Brain pericyte (primary cell): ENCODE measurements at regions not wholly inside any gene's neighbourhood (a gene's known extent, or its start where the extent isn't known, plus 50 kb on each side); places are given as distances from the start of the nearest gene placed in this dataset.
A peak's percentile ranks its signal among the peaks of the same experiment; 100 is the strongest.

Source experiments
- DNase-seq: peaks from one replicate; pipeline ENCODE4 v3.0.0-alpha.2; 2012; ENCODE audit warnings: low read depth, low spot score

DNA sequence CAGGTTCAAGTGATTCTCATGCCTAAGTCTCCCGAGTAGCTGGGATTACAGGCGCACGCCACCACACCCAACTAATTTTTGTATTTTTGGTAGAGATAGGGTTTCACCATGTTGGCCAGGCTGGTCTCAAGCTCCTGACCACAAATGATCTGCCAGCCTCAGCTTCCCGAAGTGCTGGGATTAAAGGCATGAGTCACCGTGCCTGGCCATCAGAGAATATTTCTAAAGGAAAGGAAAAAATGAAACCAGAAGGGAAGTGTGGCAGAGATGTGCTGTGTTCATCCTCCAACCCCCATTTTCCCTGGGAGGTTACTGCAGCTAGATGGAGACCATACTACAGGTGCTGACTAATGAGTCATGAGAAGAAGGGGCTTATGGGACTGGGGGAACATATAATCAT, 964.1 kb downstream of the TTLL7 start:
- DNase-seq: no peak

DNA sequence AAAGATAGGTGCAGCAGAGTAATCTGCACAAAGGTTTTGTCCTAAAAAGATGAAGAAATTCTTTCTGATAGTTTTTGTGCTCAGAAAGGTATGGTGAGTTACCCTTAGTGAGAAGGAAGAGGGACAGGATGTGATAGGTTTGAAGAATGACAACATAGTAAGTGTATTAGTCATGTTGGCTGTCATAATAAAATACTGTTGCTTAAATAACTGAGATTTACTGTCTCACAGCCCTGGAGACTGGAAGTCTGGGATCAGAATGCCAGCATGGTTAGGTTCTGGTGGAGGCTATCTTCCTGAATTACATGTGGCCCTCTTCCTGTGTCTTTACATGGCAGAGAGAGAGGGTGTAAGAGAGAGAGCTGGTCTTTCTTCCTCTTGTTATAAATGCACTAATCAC, 965.2 kb downstream of the TTLL7 start:
- DNase-seq: no peak

DNA sequence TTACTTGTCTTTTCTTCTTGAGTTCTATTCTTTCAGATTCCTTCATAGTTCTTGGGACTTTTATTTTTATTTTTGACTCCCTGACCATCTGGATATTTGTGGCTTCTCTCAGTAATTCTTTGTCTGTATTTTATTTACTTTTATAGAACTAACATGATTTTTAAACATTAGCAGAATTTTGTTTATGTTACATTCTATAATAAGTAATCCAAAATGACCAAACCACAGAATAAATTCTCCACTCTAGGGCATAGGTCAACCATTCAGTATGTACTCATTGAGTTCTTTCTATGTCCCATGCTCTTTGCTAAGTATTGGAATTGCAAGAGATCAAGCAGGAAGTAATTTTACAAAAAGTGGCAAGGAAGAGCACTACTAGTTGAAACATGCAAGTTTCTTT, 969.0 kb downstream of the TTLL7 start:
- DNase-seq: peak; percentile 65

DNA sequence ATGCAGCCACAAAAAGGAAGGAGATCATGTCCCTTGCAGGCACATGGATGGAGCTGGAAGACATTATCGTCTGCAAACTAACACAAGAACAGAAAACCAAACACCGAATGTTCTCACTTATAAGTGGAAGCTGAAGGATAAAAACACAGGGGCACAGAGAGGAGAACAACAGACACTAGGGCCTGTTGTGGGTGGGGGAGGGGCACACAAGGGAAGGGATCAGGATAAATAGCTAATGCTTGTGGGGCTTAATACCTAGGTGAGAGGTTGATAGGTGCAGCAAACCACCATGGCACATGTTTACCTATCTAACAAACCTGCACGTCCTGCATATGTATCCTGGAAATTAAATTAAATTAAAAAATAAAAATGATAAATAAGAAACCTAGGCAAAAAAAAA, 969.9 kb downstream of the TTLL7 start:
- no peak for DNase-seq

DNA sequence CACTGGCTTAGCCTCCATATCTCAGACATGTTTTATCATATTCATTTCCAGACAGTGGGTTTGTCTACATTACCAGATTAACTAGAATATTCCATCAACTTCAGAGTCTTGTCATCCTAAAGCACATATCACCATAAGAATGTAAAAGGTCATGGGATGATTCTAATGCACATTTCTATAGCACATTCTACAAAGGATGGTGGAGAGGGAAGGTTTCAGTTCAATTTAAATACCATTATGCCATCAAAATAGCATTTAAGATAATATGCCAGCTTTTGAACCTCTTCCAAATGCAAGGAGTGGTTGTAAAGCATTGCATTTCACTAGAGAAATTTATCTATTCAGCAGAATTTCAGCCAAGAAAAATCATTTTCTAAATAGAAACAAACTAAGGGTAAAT, 970.5 kb downstream of the TTLL7 start:
- DNase-seq: no peak

DNA sequence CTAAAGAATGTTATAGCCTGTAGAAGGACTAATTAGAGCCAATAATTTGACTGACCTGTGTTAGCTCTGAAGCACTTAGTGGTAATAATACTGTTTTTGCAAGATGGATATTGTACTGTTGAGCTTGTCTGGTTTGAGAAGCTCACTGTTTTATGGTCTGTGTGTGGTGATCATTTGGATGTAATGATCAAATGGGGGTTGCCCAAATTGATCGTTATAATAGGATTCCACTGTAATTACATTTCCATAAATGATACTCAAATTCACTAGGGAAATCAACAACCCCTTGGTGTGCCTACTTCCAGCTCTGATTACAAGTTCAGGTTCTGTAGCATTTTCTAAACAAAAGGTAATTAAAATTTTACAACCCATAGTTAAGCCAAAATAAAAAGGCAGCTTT, 971.4 kb downstream of the TTLL7 start:
- no peak for DNase-seq

DNA sequence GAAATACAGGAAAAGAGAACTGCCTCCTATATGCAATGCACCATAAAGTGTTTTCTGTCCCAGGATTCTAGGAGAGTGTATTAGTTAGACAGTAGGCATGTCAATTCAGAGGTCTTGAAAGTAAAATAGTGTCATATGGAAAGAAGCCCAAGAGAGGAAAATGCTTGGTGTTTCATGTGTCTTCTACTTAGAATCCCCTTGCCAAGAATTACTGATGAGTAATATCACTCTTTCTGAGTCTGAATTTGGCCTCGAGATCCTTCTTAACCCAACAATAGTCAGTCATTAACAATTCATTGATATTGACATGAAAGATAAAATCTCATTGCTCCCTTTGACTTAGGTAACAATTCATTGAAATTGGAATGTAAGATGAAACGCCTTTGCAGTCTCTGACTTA, 972.2 kb downstream of the TTLL7 start:
- no peak for DNase-seq

DNA sequence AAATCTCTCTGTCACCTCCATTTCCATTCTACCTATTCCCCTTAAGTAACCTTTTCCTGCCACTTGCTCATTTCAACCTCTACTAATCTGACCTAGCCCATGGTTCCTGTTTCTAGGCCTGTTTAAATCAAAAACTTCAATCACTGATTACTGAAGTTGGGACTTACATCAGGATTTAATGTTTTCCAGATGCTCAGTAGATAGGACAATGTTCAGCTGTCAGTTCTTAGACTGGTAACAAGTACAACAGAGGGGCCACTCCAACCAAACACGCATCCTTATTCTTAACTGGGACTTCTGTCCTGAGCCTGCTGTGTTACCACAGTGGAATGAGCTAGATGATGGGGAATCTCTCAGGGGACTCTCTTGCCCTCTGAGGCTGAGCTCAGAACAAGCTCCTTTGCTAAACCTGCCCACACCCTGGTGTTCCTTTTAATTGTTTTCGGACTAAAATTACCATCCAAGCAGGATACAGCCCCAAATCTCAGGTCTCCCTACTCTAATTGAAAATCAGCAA, 974.6 kb downstream of the TTLL7 start:
- no peak for DNase-seq

DNA sequence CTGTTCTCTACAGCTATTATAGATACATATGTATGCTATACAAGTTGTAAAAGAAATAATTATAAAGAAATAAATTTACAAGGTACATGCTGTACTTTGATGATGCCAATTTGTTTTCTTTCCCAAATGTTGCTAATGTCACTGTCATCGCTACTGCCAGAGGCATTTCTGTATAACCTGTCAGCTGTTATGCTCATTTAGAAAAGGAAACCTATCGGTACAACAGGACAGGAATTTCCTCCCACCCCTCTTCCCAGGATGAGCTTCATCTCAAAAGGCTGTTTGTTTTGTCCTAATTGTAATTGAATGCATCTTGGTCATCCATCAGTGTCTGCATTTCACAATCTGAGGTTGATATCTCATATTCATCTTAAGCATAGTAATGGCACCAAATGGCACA, 975.7 kb downstream of the TTLL7 start:
- DNase-seq: no peak

DNA sequence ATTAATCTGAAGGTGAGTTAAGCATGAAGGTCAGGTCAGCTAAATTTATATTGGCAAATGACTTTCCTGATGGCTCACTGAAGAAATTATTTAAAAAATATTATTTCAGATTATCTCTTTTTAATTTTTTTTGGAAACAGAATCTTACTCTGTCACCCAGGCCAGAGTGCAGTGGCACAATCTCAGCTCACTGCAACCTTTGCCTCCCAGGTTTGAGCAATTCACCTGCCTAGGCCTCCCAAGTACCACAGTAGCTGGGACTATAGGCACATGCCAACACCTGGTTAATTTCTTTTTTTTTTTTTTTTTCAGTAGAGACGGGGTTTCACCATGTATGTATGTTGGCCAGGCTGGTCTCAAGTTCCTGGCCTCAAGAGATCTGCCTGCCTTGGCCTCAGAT, 976.7 kb downstream of the TTLL7 start:
- no peak for DNase-seq

DNA sequence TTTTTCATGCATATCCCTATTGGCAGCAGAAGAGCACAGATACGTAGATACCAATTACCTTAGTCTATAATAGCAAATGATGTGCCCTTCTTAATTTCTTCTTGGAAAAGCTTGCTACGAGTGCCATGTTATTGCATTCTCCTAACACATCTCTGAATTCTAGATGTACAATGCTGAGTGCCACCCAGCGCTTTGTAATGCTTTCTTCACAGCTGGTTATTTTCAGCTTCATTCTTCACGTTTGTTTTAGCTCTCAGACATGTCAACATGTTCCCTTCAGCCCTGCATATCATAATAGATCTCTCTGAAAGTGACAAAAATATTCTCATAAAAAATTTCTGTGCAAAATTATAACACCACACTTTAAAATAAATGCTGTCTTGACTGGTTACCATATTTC, 981.2 kb downstream of the TTLL7 start:
- DNase-seq: no peak

DNA sequence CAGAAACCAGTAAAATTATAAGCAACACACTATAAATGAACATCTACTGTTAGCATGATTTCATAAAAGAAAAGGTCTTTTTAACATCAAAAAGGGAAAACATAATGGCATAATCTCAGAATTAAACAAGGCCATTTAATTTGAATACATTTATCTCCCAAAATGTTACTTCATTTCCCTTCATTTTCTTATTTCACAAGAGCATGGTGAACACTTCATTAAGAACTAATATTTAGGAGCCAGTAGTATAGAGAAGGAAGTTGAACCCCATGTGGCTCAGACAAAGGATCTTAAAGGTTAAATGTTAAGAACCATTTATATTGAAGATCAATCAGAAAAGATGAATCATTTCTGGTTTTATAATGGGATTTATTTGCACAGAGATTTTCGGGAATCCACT, 981.7 kb downstream of the TTLL7 start:
- no peak for DNase-seq

DNA sequence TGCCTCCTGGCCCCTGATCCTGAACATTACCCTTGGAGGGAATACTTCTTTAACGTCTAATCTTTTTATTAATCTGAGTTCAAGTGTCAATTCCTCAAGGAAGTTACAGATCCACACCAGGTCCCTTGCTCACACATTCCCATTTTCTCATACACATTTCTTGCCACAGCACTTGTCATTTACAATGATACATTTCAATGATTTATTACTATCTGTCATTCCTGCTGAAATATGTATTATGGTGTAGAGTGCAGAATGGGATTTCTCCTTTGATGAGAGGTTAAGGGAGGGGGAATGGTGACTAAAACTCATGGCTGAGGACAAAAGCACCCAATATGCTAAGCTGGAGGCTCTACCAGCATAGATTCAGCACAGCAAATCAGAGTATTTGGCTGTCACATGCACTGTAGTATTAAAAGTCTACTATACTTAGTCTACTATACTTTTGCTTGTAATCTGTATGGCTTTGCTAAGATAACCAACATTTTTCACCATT, 982.5 kb downstream of the TTLL7 start:
- DNase-seq: no peak

DNA sequence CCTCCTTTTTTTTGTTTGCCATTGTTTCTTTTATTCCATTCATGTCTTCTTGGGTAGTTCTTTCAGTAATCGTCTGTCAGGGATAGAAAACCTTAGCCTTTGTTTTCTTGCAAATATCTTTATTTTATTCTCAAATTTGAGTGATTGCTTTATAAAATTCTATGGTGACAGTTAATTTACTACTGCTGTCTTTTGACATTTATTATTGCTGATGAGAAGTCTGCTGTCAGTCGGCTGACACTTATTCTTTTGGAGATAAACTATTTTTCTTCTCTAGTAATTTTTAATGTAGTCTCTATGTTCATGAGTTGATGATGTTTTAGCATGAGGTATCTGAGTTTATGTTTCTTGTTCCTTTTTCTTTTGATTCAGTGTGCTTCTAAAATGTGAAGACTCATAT, 983.8 kb downstream of the TTLL7 start:
- no peak for DNase-seq

DNA sequence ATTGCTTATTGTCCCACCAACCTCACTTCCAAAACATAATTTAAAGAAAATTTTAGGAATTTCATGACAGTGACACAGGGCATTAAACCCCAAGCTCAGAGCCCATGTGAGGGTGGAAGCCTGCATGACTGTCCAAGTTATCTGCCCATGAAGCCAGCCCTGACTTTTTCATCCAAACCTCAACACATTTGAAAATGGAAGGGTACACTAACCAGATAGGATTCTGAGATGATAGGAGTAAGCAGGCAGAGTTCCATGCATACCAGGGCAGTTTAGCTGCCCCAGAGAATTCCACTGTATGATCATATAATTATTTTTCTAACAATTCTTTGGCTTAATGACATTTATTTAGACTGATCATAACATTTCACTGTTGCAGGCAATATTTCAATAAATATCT, 986.0 kb downstream of the TTLL7 start:
- DNase-seq: no peak

DNA sequence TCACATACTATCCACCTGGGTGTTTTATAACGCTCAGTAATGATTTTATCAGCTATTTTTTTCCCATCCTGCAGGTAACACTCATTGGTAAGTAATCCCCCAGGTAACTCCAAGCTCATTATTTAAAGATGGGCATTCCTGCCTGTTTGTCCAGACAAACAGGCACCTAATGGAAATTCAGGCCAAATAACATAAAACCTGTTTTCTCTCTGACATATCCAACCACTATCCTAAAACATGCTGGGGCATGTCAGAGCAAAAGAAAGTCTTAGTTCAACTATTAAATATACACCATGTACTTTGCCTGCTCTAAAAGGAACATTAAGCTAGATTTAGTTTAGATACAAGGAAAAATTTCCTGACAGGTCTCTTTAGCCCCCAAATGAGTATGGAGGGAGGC, 987.7 kb downstream of the TTLL7 start:
- DNase-seq: no peak

DNA sequence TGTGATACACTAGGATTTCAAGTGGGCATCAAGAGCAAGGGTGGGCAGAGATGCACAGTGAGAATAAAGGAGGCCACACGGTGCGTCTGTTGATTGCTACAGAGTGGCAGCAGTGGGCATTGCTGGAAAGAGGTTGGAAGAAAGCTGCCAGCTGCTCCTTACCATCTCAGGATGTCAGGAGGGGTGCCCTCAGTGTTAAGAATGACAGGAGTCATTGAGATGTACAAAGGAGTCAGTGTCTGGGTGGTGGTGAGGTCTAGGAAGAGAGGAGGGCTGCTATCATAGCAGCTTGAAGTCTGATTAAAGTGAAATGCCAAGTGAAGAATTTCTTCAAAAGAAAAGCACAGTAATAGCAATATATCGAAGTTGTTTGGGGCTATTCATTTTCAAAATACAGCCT, 992.7 kb downstream of the TTLL7 start:
- no peak for DNase-seq

DNA sequence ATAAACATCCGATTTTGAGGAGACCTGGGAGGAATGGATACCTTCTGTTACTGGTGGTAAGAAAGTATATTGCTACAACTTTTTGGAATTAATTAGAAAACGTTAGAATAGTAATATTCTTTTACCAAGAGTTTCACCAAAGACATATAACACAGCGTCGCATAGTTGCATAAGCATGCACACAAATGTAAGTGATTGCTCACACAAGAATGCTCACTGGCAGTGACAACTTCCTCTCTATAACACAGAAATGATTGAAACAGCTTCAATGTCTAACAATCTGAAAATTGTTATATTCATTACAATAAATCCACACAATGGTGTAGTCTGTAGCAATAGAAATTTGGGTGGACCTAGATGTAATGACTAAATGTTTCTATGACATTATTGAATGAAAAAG, 998.6 kb downstream of the TTLL7 start:
- no peak for DNase-seq

DNA sequence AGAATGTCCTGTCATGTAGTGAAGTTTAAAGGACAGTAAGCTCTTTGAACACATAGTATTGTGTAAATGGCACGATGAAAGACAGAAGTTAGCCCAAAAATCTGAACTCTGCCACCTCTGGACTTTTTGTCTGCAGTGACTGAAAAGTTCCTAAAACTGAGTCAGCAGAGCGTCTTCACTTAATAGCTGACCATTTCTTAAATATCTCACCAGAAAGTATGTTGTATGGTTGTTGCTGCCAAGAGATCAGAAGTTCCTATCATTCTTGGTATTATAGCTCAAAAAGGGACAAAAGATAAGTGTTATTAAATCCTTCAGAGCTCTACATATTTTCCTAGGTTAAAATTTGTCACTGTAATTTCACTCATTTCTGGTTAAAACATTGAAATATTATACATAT, 1003.0 kb downstream of the TTLL7 start:
- DNase-seq: no peak

DNA sequence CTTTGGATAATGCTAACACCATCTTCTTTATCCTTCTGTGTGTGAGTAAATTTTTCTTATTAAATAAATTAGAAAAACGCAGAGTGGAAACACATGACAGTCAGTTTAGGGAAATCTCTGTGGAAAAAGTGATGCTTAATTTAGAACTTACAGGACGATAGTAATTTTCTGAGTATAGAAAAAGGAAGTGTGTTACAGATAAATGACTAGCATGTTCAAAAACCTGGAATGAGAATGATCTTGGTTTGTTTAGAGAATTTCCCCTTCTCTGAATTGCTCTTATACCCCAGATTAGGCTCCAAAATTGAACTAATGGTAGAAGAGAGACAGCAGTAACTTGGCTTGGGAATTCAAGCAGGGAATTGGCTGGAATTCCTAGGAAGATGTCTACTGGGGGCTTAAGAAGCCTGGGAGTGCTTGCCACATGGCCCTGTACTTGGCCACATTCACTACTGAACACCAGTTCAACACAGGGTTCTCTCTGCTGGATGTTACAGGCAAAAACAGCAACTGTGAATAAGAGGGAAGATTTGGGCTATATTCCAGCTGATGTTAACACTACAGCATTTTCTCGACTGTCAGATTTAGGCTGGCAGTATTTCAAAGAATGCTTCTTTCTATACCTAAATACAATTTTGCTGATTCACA, 1004.2 kb downstream of the TTLL7 start:
- DNase-seq: no peak

DNA sequence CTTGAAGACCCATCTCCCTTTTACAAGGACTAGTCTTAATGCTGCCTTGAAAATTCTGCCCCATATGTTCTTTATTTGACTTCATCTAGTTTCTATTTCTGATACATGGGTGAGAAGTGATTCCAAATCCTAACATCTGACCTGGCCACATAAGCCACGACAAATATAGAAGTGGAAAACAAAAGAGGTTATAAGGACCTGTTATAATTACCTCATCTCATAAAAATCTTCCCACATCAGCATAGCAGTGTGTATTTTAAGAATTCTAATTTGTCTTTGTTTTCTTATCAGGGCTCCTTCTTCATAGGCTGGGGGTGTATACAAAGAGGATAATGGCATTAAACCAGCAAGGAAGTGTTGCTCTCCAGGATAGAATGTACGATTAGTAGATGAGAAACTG, 1007.4 kb downstream of the TTLL7 start:
- no peak for DNase-seq

DNA sequence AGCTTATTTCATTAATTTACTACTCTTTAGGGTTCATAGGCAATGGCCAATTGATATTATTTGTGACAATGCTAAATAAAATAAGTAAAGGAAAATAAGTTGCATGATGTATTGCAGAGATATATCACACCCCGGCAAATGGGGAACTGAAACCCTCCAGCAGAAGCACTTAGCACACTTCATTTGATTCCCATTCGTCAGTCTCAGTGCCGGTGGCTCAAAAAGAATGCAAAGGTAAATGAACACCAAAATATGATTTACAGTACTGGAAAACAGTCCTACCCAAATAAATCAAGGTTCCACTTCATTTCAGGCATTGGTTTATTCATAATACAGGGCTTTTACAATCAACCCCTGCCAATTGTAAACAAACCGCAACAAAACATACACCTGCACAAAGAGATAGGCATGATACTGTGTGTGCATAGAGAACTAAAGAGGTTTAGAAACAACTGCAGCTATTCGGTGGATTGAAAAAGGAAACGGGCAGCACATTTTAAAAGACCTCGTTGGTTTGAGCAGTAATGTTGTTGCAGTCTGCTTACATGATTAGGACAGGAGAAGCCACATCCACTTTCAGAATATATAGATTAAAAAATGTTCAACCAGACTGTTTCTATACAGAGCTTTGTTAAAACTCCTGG, 1019.2 kb downstream of the TTLL7 start:
- no peak for DNase-seq

DNA sequence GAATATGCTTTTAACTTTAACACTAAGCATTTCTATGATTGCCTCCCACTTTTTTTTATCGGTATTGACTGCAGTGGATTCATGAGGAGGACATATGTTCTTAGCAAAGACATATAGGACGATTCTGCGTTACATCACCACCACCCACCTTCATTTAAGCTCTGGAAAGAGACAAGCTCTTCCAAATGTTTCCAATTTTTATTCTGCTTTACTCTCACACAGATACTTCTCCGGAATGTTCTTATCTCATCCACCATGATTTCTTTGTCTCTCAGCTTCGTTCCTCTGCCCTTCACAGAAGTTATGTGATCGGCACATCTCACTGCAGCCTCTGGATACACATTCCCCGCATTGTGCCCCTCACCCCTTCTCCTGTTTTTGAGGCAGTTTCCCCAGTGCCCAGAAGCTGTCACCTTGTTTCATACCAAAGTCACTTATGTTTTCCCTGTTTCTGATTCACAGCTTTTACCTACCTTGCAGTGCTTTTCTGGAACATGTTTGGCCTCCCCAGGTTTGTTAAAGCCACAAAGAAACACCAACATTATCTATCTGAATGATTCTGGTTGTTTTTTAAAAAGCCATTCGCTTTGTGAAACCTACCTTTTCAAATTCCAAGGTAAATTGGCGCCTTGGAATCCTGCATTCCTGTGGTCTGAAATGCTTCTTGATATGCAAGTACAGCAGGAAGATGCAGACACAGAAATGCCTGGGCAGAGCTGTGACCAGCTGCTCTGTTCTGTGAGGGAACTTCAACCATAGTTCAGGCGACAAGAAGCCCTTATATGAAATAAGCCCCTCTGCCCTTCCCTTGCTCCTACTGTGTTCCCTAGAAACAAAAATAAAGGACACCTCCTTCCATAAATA, 1020.2 kb downstream of the TTLL7 start:
- no peak for DNase-seq
